Panc1 (cell line): ENCODE measurements at regions not wholly inside any gene's neighbourhood (a gene's known extent, or its start where the extent isn't known, plus 50 kb on each side); places are given as distances from the start of the nearest gene placed in this dataset.
A peak's percentile ranks its signal among the peaks of the same experiment; 100 is the strongest.

Source experiments
- ATAC-seq: fragments of 200-7000 bp; cut with Tn5 transposase; 2 replicates; pipeline ENCODE4 v1.9.1; 2020; ENCODE audit warnings: mild to moderate bottlenecking, moderate library complexity
- BruUV-seq: library from RNA; stranded (reverse); fragments of 400-500 nt; replicated peaks from 2 replicates; lab custom pipeline; 2021; lab: Mats Ljungman, UMichigan
- CTCF ChIA-PET: fragments of 300-600 bp; sonication (Branson Sonifier 250); formaldehyde crosslinking; loops from one replicate; lab custom pipeline; 2022; ENCODE audit warnings: antibody characterized with exemption; lab: Charles Lee
- POLR2A ChIA-PET: fragments of 300-600 bp; sonication (Branson Sonifier 250); formaldehyde crosslinking; loops from one replicate; lab custom pipeline; 2022; ENCODE audit warnings: antibody characterized with exemption; lab: Charles Lee
- DNase-seq: peaks from one replicate; pipeline ENCODE4 v3.0.0-alpha.2; 2010; ENCODE audit warnings: low read depth, low spot score
- H3K27ac ChIP-seq: 2 replicates; pipeline ENCODE4 v1.5.1; 2011; ENCODE audit warnings: mild to moderate bottlenecking, low read length, inconsistent platforms
- H3K27me3 ChIP-seq: fragments of 200-500 bp; sonication (Bioruptor generic); 2 replicates; pipeline ENCODE4 v1.6.0; 2014; ENCODE audit warnings: low read length, inconsistent platforms; ENCODE audit not compliant: control insufficient read depth, insufficient read depth
- H3K36me3 ChIP-seq: fragments of 200-500 bp; sonication (Bioruptor generic); 2 replicates; pipeline ENCODE4 v1.5.1; 2014; ENCODE audit warnings: inconsistent platforms, mild to moderate bottlenecking, low read length, moderate library complexity; ENCODE audit not compliant: control insufficient read depth, insufficient read depth
- H3K4me1 ChIP-seq: 2 replicates; pipeline ENCODE4 v1.5.1; 2011; ENCODE audit warnings: inconsistent platforms, mild to moderate bottlenecking, low read length, moderate library complexity; ENCODE audit not compliant: control insufficient read depth, insufficient read depth
- H3K4me3 ChIP-seq, 2 experiments: 2 replicates each; pipeline ENCODE4 v1.5.1; 2011 to 2012; ENCODE audit warnings: low read depth in 2 of 2, low read length in 2 of 2, mild to moderate bottlenecking in 2 of 2, inconsistent platforms in 1 of 2, moderate library complexity in 1 of 2
- H3K9me3 ChIP-seq: fragments of 200-500 bp; sonication (Bioruptor generic); 2 replicates; pipeline ENCODE4 v1.5.1; 2014; ENCODE audit warnings: low read depth, mild to moderate bottlenecking, inconsistent platforms, low read length, moderate library complexity; ENCODE audit not compliant: control insufficient read depth, insufficient read depth
- POLR2AphosphoS5 ChIP-seq: IDR thresholded peaks from 2 replicates; pipeline ENCODE4 v1.6.1; 2012; ENCODE audit warnings: mild to moderate bottlenecking, low read depth, low read length, moderate library complexity
- SIN3A ChIP-seq: IDR thresholded peaks from 2 replicates; pipeline ENCODE4 v1.6.1; 2012; ENCODE audit warnings: low read depth, mild to moderate bottlenecking, low read length, moderate library complexity, borderline replicate concordance; ENCODE audit not compliant: insufficient read depth
- TCF7L2 ChIP-seq: IDR thresholded peaks from 2 replicates; pipeline ENCODE4 v1.6.1; 2011; ENCODE audit warnings: mild to moderate bottlenecking, low read depth, low read length, inconsistent platforms
- in situ Hi-C: cut with HindIII; loops from 2 replicates; pipeline ENCODE4 v1.10.0; 2016; ENCODE audit warnings: low sequenced_read_pairs, low pct_unique_long_range_greater_than_20kb
- intact Hi-C: fragments of 100-400 bp; cut with micrococcal nuclease; formaldehyde crosslinking; loops from one replicate; pipeline ENCODE4 v1.10.0; 2022; ENCODE audit not compliant: unreplicated experiment
- TF ChIP-seq, protein P1 (sequence below): fragments of 450-650 bp; IDR thresholded peaks from 2 replicates; pipeline ENCODE4 v1.5.1; 2017; ENCODE audit warnings: mild to moderate bottlenecking
- TF ChIP-seq, protein P2 (sequence below), 2 experiments: IDR thresholded peaks; 2 replicates each; pipeline ENCODE4 v1.6.1; 2011 to 2012; ENCODE audit warnings: low read depth in 2 of 2, control low read depth in 1 of 2, low read length in 1 of 2, mild to moderate bottlenecking in 1 of 2, moderate library complexity in 1 of 2; ENCODE audit not compliant: insufficient read depth in 1 of 2

- TF ChIP-seq, protein P1, sequence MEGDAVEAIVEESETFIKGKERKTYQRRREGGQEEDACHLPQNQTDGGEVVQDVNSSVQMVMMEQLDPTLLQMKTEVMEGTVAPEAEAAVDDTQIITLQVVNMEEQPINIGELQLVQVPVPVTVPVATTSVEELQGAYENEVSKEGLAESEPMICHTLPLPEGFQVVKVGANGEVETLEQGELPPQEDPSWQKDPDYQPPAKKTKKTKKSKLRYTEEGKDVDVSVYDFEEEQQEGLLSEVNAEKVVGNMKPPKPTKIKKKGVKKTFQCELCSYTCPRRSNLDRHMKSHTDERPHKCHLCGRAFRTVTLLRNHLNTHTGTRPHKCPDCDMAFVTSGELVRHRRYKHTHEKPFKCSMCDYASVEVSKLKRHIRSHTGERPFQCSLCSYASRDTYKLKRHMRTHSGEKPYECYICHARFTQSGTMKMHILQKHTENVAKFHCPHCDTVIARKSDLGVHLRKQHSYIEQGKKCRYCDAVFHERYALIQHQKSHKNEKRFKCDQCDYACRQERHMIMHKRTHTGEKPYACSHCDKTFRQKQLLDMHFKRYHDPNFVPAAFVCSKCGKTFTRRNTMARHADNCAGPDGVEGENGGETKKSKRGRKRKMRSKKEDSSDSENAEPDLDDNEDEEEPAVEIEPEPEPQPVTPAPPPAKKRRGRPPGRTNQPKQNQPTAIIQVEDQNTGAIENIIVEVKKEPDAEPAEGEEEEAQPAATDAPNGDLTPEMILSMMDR, result no peak
- TF ChIP-seq POLR2AphosphoS5 (no peak), SIN3A (no peak), TCF7L2 (no peak)
- TF ChIP-seq, protein P2, sequence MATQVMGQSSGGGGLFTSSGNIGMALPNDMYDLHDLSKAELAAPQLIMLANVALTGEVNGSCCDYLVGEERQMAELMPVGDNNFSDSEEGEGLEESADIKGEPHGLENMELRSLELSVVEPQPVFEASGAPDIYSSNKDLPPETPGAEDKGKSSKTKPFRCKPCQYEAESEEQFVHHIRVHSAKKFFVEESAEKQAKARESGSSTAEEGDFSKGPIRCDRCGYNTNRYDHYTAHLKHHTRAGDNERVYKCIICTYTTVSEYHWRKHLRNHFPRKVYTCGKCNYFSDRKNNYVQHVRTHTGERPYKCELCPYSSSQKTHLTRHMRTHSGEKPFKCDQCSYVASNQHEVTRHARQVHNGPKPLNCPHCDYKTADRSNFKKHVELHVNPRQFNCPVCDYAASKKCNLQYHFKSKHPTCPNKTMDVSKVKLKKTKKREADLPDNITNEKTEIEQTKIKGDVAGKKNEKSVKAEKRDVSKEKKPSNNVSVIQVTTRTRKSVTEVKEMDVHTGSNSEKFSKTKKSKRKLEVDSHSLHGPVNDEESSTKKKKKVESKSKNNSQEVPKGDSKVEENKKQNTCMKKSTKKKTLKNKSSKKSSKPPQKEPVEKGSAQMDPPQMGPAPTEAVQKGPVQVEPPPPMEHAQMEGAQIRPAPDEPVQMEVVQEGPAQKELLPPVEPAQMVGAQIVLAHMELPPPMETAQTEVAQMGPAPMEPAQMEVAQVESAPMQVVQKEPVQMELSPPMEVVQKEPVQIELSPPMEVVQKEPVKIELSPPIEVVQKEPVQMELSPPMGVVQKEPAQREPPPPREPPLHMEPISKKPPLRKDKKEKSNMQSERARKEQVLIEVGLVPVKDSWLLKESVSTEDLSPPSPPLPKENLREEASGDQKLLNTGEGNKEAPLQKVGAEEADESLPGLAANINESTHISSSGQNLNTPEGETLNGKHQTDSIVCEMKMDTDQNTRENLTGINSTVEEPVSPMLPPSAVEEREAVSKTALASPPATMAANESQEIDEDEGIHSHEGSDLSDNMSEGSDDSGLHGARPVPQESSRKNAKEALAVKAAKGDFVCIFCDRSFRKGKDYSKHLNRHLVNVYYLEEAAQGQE (IDR thresholded peaks at IDR 0.05; ENCODE audit: insufficient read depth in 1 of 2, low read depth in 2 of 2, low read length in 1 of 2), result no peak
- Histone ChIP-seq H3K9me3 (peaks cover 2% of the 10 kb centered on the region; the same call in 1 of the 2 replicates), H3K27ac (peak overlapping the region; percentile 23), H3K36me3 (no peaks in the 10 kb centered on the region), H3K4me3 (no peak overlapping the region), H3K27me3 (no peaks in the 10 kb centered on the region), H3K4me1 (no peaks in the 10 kb centered on the region)
- no TSS peak for BruUV-seq
- CTCF ChIA-PET, result no interaction called here
- POLR2A ChIA-PET, result no interaction called here
- intact Hi-C loops, result no loop called here
- ATAC-seq, result no peak
- DNase-seq, result no peak
- in situ Hi-C loops, result no loop called here
Measured at GRCh38 chr1:172918478-172918877, 132.3 kb downstream of the TNFSF18 start.

GRCh38 chr1:172926070-172926469 is 124.7 kb downstream of the TNFSF18 start:
- no peak for TF ChIP-seq SIN3A
- no peaks in the 10 kb centered on the region for H3K9me3 ChIP-seq
- no peaks in the 10 kb centered on the region for H3K36me3 ChIP-seq
- no peaks in the 10 kb centered on the region for H3K27me3 ChIP-seq
- DNase-seq (no peak), ATAC-seq (no peak)
- H3K4me1 ChIP-seq, result no peaks in the 10 kb centered on the region
- no TSS peak for BruUV-seq
- ChIA-PET CTCF (no interaction called here), POLR2A (no interaction called here)
- intact Hi-C loops (no loop called here), in situ Hi-C loops (no loop called here)
- no peak overlapping the region for H3K27ac ChIP-seq
- H3K4me3 ChIP-seq, result no peak overlapping the region

- in situ Hi-C loops, result no loop called here
- ChIA-PET POLR2A (no interaction called here), CTCF (no interaction called here)
- H3K9me3 ChIP-seq, result no peaks in the 10 kb centered on the region
- H3K36me3 ChIP-seq, result no peaks in the 10 kb centered on the region
- TF ChIP-seq POLR2AphosphoS5, result no peak
- TF ChIP-seq SIN3A, result no peak
- TF ChIP-seq TCF7L2, result no peak
- TF ChIP-seq, protein P2 (IDR thresholded peaks at IDR 0.05; ENCODE audit: insufficient read depth in 1 of 2, low read depth in 2 of 2, low read length in 1 of 2), result no peak
- TF ChIP-seq, protein P1, result no peak
- DNase-seq (no peak), ATAC-seq (no peak)
- no peak overlapping the region for H3K4me3 ChIP-seq
- H3K27me3 ChIP-seq, result no peaks in the 10 kb centered on the region
- no peak overlapping the region for H3K27ac ChIP-seq
- intact Hi-C loops, result no loop called here
- no peaks in the 10 kb centered on the region for H3K4me1 ChIP-seq
- no TSS peak for BruUV-seq
Measured at GRCh38 chr1:172928412-172928811, 122.3 kb downstream of the TNFSF18 start.
